Spleen (tissue), 7 donors: ENCODE measurements at regions not wholly inside any gene's neighbourhood (a gene's known extent, or its start where the extent isn't known, plus 50 kb on each side); places are given as distances from the start of the nearest gene placed in this dataset.

Source experiments
- POLR2A ChIP-seq, 3 donors: fragments of 450-650 bp; IDR thresholded peaks; one replicate each; pipeline ENCODE4 v1.5.1; 2017; ENCODE audit warnings: antibody characterized with exemption in 3 of 3, mild to moderate bottlenecking in 1 of 3
- POLR2AphosphoS5 ChIP-seq, 3 donors: sonication (generic); formaldehyde crosslinking; IDR thresholded peaks; one replicate each; pipeline ENCODE4 v1.5.1; 2017; ENCODE audit warnings: antibody characterized with exemption in 3 of 3
- TF ChIP-seq, protein P1 (sequence below), 11 experiments: fragments of 200-600 bp in 7 of 11; fragments of 450-650 bp in 4 of 11; sonication (generic) in 4 of 11; IDR thresholded peaks in 8 of 11; conservative IDR thresholded peaks in 3 of 11; 1 replicate in 7 of 11; 2 replicates in 4 of 11; pipeline versions ENCODE4 v1.4.0 to v1.8.0; 2016 to 2021; ENCODE audit warnings: antibody characterized with exemption in 11 of 11, inconsistent platforms in 4 of 11, mild to moderate bottlenecking in 1 of 11
- donor health status: DM: no; HTN: no; CAD: no; lungs with moderate emphysema.
- donor health status: DM: no; HTN: no; CAD: no.
- donor health status: DM: no; HTN: no; CAD: no.

- TF ChIP-seq, protein P1, sequence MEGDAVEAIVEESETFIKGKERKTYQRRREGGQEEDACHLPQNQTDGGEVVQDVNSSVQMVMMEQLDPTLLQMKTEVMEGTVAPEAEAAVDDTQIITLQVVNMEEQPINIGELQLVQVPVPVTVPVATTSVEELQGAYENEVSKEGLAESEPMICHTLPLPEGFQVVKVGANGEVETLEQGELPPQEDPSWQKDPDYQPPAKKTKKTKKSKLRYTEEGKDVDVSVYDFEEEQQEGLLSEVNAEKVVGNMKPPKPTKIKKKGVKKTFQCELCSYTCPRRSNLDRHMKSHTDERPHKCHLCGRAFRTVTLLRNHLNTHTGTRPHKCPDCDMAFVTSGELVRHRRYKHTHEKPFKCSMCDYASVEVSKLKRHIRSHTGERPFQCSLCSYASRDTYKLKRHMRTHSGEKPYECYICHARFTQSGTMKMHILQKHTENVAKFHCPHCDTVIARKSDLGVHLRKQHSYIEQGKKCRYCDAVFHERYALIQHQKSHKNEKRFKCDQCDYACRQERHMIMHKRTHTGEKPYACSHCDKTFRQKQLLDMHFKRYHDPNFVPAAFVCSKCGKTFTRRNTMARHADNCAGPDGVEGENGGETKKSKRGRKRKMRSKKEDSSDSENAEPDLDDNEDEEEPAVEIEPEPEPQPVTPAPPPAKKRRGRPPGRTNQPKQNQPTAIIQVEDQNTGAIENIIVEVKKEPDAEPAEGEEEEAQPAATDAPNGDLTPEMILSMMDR (IDR thresholded peaks at IDR 0.05 in 8 of 11, conservative IDR thresholded peaks at IDR 0.05 in 3 of 11): no peak
- TF ChIP-seq POLR2AphosphoS5 (IDR thresholded peaks at IDR 0.05) (no peak), POLR2A (IDR thresholded peaks at IDR 0.05) (no peak)
These were observed 55.5 kb upstream of the FBXL17 start for GRCh38 chr5:108437425-108437824.
